GM10266 (cell line): ENCODE measurements at regions not wholly inside any gene's neighbourhood (a gene's known extent, or its start where the extent isn't known, plus 50 kb on each side); places are given as distances from the start of the nearest gene placed in this dataset.
"Not testable (repeated sequence)": the region's sequence is repeated elsewhere in the genome, so short reads cannot be mapped to it uniquely, and the experiment has no call there.

Experiments used
- DNase-seq: peaks from one replicate; pipeline ENCODE4 v3.0.0; 2012; ENCODE audit errors: extremely low spot score
- TF ChIP-seq, protein P1 (sequence below): IDR thresholded peaks from 2 replicates; pipeline ENCODE4 v1.5.1; 2012; ENCODE audit warnings: mild to moderate bottlenecking, low read depth; ENCODE audit not compliant: control insufficient read depth, insufficient read depth; ENCODE audit errors: missing control alignments

DNA sequence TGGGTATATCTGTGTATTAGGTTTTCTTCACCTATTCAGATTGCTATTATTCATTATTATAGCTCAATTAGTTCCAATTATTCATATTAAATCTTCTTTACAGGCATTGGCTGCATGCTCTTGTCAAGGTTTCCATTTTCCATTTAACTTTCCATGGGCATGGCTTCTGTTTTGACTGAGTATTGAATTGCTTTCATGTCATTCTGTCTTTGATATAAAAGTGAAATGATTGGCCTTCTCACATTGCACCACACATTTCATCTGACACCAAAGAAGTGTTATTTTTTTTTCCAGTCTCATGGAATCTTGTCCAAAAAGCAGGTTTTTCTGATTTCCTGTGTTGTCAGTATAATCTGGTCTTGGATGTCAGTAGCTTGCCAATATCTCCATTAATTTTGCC is 1244.3 kb downstream of the RAPGEF2 start:
- TF ChIP-seq, protein P1, sequence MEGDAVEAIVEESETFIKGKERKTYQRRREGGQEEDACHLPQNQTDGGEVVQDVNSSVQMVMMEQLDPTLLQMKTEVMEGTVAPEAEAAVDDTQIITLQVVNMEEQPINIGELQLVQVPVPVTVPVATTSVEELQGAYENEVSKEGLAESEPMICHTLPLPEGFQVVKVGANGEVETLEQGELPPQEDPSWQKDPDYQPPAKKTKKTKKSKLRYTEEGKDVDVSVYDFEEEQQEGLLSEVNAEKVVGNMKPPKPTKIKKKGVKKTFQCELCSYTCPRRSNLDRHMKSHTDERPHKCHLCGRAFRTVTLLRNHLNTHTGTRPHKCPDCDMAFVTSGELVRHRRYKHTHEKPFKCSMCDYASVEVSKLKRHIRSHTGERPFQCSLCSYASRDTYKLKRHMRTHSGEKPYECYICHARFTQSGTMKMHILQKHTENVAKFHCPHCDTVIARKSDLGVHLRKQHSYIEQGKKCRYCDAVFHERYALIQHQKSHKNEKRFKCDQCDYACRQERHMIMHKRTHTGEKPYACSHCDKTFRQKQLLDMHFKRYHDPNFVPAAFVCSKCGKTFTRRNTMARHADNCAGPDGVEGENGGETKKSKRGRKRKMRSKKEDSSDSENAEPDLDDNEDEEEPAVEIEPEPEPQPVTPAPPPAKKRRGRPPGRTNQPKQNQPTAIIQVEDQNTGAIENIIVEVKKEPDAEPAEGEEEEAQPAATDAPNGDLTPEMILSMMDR, result no peak
- no peak for DNase-seq

DNA sequence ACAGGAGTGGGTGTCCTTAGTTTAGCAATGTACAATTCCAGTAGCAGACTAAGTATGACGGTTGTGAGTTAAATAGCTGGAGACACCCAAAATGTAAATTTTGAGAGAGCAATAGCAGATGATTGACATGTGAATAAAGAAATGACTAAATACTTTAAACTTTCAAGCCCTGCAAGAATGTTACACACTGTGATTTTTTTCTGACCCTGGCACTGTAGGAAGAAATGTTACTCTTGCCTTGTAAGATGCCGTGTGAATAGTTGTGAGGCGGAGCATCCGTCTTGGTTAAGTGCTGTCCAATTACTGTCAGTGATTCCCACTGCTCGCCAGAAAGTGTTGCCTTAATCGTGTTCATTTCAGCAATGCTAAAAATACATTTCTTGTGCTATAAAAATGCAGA is 1248.1 kb downstream of the RAPGEF2 start:
- TF ChIP-seq, protein P1, result no peak
- DNase-seq, result no peak

DNA sequence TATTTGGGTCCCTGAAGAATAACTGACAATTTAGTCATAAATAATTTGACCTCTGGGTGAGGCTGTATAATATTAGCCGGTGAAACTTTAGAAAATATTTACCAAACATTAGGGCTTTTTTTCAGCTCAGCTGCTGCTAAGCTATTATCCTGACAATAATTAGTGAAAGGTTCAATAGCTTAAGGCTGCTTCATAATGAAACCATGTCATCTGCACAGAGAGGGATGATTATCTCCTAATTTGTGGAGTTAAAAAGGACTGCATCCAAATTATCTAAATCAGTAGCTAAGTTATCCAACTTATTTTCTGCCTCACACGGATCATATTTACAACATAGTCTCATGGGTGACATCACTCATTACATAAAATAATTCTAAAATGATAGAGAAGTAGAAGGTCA is 1249.8 kb downstream of the RAPGEF2 start:
- TF ChIP-seq, protein P1, result no peak
- no peak for DNase-seq

DNA sequence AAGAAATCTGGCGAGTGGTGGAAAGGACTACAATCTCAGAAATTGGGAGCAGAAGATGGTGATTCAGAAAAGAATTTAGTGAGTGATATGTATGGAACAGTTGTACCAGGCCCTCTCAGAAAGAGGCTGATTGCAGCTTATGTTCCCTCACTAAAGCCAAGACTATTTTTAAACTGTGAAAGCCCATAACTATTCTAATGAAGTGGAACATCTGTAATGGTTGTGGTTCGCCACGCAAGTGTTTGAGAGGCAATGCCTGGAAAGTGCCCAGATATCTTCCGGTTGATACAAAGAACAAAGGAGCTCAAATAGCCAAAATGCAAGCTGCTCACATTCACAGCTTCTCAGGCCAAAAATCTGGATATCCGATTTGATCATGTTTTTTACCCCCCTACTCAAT is 1250.7 kb downstream of the RAPGEF2 start:
- DNase-seq, result no peak
- TF ChIP-seq, protein P1, result no peak

DNA sequence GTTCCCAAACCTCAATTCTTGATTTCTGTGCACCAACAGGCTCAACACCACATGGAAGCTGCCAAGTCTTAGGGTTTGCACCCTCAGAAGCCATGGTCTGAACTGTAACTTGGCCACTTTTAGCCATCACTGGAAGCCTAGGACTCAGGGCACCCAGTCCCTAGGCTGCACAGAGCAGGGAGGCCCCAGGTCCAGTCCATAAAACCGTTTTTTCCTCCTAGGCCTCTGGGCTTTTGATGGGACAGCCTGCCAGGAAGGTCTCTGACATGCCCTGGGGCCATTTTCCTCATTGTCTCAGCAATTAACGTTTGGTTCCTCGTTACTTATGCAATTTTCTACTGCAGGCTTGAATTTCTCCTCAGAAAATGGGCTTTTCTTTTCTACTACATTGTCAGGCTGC is 1259.6 kb downstream of the RAPGEF2 start:
- TF ChIP-seq, protein P1, result no peak

DNA sequence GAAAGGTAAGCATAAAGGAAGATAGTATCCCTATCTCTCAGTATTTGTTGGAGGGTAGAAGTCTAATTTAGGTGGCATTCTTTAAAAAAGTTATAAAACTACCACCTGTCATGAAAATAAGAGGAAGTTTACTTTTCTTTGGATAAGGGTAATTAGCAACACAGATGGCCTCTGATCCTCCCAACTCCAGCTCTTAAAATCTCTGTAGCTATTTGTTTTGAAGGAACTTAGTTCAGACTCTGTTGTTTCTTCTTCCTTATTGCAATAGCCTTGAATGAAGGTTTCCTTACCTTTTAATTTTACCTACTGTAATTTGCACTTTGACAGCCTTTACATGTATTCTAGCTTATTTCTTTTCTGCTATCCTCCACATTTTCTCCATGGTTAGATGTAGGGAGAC is 1261.3 kb downstream of the RAPGEF2 start:
- no peak for DNase-seq
- TF ChIP-seq, protein P1, result no peak

More for the DNA sequence above, 1259.6 kb downstream of the RAPGEF2 start:
- no peak for DNase-seq

DNA sequence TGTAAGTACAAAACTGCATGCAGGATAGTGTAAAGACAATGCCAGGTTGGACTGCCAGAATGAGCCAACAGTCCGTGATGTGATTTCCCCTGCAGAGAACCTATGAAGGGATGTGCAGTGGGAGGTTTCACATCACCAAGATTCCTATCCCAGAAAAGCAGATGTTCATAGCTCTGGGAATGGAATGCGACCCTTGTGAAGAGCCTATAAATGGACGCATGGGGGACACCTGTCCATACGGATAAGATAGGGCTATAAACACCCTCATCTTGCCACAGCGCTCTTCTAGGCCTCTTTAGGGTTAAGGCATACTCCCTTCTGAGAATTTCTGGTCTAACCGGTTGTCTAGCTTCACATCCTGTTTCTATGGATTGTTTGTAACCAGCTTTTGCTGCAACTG is 1261.8 kb downstream of the RAPGEF2 start:
- not testable (repeated sequence) for DNase-seq

DNA sequence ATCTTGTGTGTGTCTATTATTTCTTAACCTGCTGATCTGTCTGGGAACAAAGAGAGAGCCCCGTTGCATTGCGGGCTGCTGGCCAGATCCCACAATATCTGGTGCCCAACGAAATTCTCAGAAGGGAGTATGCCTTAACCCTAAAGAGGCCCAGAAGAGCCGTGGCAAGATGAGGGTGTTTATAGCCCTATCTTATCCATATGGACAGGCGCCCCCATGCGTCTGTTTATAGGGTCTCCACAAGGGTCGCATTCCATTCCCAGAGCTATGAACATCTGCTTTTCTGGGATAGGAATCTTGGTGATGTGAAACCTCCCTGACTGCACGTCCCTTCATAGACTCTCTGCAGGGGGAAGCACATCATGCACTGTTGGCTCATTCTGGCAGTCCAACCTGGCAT is 1262.5 kb downstream of the RAPGEF2 start:
- not testable (repeated sequence) for DNase-seq
